ENCODE measurements at regions not wholly inside any gene's neighbourhood (a gene's known extent, or its start where the extent isn't known, plus 50 kb on each side); places are given as distances from the start of the nearest gene placed in this dataset.

DNA sequence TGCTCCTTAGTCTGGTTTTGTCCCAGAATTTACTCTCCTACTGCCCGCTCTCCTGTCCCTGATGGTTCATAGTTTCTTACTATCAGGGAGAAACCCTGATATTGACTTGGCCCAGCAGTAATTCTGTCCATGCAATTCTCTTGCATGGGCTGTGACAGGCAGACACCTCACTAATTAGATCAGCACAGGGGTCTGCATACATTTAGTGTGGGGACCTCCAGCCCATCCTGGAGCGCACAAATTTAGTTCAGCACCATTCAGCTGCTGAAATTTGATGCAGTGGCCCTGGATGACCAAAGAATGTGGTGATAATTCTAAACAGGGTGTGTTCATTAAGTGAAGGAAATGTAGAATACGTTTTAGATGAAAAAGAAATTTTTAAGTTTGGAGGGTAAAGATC, 555.5 kb upstream of the TBL1XR1 start:
- no peak overlapping the region for H3K4me3 ChIP-seq (ENCODE audit: low read depth, low read length)
- DNase-seq (ENCODE audit: low read depth), result no peak

- no peak for DNase-seq (ENCODE audit: low read depth)
- H3K4me3 ChIP-seq (ENCODE audit: low read depth, low read length), result no peak overlapping the region
Measured at GRCh38 chr3:177753451-177754155, 556.3 kb upstream of the TBL1XR1 start.

DNA sequence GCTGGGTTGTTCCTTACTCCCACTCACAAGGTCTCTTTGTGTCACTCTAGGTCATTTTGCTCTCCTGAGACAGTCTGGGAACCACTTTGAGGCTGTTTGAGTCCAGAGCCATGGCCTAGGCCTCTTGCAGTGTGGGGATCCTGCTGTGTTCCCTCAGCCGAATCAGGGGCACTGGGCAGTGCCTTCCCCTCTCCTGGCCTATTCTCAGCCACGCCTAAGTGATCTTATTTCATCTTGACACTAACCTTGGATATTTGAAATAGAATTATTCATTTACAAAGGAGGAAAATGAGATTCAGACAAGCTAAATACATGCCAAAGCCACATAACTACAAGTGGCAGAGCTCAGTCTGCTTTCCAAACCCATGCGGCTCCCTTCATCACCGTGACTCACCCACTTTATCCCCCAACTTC, 557.2 kb upstream of the TBL1XR1 start:
- no peak overlapping the region for H3K4me3 ChIP-seq (ENCODE audit: low read depth, low read length)

GRCh38 chr3:177758126-177758525, 560.8 kb upstream of the TBL1XR1 start:
- H3K4me3 ChIP-seq (ENCODE audit: low read depth, low read length), result no peak overlapping the region
- no peak for DNase-seq (ENCODE audit: low read depth)

More for the DNA sequence above, 557.2 kb upstream of the TBL1XR1 start:
- DNase-seq (ENCODE audit: low read depth), result no peak

DNA sequence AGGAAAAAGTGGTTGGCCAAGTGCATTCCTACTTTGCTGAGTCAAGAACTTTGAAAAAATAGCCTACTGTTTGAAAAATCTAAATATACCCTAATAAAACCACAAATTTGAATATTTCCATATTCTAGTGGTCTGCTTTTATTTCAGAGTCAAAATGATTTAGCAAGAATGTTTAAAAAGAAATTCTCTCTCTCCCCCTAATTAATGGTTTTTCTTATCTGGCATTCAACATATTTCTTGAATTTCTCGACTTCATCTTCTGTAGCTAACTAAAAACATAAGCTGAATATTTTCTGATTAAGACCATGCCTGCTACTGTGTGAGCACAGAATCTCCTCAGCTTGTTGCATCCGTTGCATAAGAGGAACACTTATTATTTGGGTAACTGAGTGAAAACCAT, 563.5 kb upstream of the TBL1XR1 start:
- no peak for DNase-seq (ENCODE audit: low read depth)
- no peak overlapping the region for H3K4me3 ChIP-seq (ENCODE audit: low read depth, low read length)

DNA sequence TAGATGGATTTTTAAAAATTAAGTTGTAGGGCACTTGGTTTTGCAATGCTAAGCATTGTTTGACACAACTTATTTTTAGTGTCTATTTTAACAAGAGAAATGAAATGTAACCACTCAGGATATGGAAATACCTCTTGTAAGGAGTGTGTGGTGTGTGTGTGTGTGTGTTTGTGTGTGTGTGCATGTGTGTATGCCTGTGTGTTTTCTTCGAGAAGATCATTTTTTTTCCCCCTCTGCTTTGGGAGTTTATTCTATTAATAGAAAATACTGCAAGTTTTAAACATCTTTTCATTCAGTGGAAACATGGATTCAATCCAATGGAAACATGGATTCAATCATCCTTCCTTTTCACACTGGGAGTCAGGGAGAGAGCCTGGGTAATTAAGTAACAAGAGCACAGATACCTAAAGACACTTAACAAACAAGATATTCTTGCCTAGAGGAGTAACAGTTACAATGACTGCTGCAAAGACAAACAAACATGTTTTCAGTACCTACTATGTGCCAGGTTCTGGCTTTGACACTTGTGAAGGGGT, 567.2 kb upstream of the TBL1XR1 start:
- no peak for DNase-seq (ENCODE audit: low read depth)
- H3K4me3 ChIP-seq (ENCODE audit: low read depth, low read length), result no peak overlapping the region

DNA sequence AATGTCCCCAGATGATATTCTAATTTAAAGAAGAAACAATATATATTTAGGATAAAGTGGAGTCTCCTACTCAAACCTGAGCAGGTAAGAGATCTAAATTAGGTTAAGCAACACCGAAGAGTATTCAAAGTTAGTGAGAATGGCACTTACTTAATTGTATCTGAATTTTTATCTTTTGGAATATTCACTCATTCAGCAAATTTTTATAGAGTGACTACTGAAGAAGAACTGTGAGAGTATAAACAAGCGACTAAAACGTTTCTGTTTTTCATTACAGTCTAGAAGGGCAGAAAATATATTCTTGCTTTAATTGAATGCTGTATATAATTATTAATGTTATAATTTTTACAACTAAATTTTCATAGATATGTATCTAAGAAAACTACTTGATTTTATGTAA, 567.7 kb upstream of the TBL1XR1 start:
- H3K4me3 ChIP-seq (ENCODE audit: low read depth, low read length), result no peak overlapping the region
- DNase-seq (ENCODE audit: low read depth), result no peak

DNA sequence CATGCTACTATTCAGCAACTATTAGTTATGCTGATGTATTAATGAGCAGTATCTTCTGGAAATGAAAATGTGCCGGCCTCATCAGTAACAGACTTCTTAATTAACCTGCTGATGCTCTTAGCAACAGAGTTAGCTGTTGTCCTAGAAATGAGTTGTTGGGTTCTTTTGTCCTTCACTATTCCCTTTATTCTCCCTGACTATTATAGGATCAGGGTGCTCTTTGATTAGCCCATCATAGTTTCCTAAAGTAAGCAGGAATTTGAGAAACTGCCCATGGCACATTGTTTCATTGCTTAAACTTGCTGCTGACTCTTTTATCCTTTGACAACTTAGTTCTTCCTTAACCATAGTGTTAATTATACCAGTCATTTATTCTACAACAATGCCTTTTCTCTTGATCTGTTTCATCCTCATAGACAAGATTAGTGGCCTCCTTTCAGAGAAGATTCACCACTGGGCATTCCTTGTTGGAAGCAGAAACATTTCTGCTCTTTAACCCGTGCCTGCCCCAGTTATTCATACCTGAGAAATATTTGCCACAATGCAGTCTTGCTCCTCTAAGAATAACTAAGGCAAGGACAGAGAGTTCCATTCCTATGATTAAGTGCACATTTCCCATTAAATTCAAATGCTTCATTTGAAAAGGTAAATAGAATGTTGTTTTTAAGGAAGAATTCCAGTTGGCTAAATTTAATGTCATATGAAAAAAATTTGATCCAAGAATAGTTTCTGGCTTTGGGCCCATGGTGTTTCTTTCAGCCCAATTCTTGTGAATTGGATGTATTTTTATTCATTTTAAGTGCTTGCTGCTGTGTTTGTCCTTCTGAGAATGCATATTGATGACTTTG, 573.3 kb upstream of the TBL1XR1 start:
- DNase-seq (ENCODE audit: low read depth), result no peak
- H3K4me3 ChIP-seq (ENCODE audit: low read depth, low read length), result no peak overlapping the region

DNA sequence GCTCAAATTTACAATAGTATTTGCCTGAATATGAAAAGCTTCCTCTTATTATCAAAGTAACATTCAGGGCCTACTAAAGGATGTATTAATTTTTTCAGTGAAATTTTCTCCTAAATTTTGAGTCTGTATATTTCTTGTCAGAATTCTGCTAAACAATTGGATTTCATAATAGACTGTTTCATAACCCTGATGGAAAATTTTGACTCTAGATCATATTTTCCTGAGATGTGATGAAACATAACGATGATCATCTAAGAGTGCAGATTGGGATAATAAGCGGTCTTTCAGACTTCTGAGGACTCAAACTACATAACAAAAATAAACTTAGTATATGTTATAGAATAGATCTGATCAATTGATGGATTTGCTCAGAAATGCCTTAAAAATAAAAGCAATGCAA, 574.5 kb upstream of the TBL1XR1 start:
- no peak overlapping the region for H3K4me3 ChIP-seq (ENCODE audit: low read depth, low read length)

GRCh38 chr3:177772908-177773557, 575.8 kb upstream of the TBL1XR1 start:
- no peak for DNase-seq (ENCODE audit: low read depth)
- H3K4me3 ChIP-seq (ENCODE audit: low read depth, low read length), result no peak overlapping the region

More for the DNA sequence above, 574.5 kb upstream of the TBL1XR1 start:
- no peak for DNase-seq (ENCODE audit: low read depth)

- DNase-seq (ENCODE audit: low read depth), result no peak
- no peak overlapping the region for H3K4me3 ChIP-seq (ENCODE audit: low read depth, low read length)
Measured at GRCh38 chr3:177773717-177774116, 576.4 kb upstream of the TBL1XR1 start.

DNA sequence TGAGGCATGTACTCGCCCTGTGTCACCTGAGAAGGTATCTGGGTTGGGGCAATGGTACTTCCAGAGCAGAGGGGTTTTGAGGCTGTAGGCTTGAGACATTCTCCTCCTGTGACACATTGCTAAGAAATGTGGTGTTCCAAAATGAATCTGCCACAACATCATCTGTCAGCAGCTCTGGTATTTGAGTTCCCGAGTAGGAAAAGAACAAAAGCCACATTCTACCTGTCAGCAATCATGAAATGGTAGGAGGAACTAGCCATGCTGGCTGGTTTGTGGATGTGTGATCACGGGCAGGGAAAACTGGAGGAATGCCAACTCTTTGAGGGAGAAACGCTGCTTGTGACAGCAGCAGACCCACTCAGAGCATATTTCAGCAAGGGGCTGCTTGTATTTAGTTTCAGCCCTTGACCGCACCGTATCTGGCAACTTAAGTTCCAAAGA, 579.4 kb upstream of the TBL1XR1 start:
- peak; percentile 83 for DNase-seq (ENCODE audit: low read depth)
- no peak overlapping the region for H3K4me3 ChIP-seq (ENCODE audit: low read depth, low read length)

GRCh38 chr3:177777699-177778098, 580.4 kb upstream of the TBL1XR1 start:
- H3K4me3 ChIP-seq (ENCODE audit: low read depth, low read length), result no peak overlapping the region
- no peak for DNase-seq (ENCODE audit: low read depth)

DNA sequence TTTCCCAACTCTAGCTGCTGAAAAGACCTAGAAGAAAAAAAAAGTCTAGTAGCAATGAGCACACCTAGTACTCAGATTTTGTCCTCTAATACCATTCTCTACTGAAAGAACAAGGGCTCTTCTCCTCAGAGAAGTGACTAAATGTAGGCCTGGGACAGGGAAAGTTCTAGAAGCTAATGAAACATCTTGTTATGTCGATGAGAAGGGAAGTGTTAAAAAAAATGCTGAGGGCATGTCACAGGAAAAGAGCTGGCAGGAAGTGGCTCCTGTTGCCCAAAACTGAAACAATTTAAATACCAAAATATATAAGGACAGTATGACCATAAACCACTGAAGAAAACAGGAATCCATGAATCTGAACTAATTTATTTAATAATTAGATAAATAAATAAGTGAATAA, 581.4 kb upstream of the TBL1XR1 start:
- no peak for DNase-seq (ENCODE audit: low read depth)
- no peak overlapping the region for H3K4me3 ChIP-seq (ENCODE audit: low read depth, low read length)

- no peak overlapping the region for H3K4me3 ChIP-seq (ENCODE audit: low read depth, low read length)
- peak; percentile 85 for DNase-seq (ENCODE audit: low read depth)
Measured at GRCh38 chr3:177781686-177782161, 584.4 kb upstream of the TBL1XR1 start.

DNA sequence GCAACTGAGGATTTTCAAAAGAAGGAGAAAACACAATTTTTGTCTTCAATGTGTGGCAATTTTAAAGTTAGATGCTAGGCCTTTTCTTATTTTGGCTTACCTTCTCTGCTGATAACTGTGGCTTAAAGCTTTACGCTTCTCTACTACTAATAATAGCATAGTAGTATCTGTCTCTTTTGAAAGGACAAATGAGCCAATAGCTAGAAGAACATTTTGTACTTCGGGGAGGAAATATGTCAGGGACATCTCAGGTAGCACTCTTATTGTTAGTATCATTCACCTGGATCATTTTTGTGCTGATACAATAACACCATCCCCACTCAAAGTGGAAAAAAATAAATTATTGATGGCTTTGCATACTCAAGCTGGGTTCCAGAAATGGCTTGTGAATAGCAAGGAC, 586.1 kb upstream of the TBL1XR1 start:
- DNase-seq (ENCODE audit: low read depth), result no peak
- no peak overlapping the region for H3K4me3 ChIP-seq (ENCODE audit: low read depth, low read length)

DNA sequence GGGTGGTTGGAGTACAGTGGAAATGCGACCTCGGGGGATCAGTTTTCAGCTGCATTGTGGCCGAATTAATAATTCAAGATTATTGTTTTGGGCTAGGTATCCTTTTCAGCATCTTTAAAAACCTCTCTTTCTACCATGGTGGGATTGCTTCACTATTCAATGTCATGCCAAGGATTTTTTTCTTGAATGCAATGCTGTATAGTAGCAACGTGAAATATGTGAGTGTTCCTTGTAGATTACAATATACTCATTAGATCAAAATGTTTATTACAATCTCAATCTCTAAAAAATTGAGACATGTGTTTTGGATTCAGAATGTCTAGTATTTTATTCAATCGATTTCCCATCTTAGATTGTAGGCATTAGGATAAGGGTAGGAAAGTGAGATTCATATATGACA, 586.5 kb upstream of the TBL1XR1 start:
- no peak for DNase-seq (ENCODE audit: low read depth)
- no peak overlapping the region for H3K4me3 ChIP-seq (ENCODE audit: low read depth, low read length)

- no peak for DNase-seq (ENCODE audit: low read depth)
- no peak overlapping the region for H3K4me3 ChIP-seq (ENCODE audit: low read depth, low read length)
Measured at GRCh38 chr3:177787279-177788041, 590.2 kb upstream of the TBL1XR1 start.

DNA sequence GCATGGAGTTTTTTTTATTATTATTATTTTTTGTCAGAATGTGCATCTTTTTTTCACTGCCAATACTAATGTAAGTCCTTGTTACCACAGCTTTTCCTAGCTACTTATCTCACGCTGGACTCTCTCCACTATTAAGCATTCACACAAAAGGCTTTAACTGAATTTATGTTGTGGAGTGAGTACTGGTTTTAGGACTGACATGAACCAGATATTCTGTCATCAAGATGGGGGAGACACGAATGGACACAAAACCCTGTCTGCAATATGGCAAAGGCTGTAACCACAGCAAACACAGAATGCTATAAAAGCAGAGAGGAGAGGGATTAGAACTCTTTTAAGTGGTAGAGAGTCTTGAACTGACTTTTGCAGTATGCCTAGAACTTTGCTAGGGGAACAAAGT, 592.2 kb upstream of the TBL1XR1 start:
- no peak overlapping the region for H3K4me3 ChIP-seq (ENCODE audit: low read depth, low read length)
- DNase-seq (ENCODE audit: low read depth), result no peak

Measured in skeletal muscle cell (primary cell).